ENCODE measurements at regions not wholly inside any gene's neighbourhood (a gene's known extent, or its start where the extent isn't known, plus 50 kb on each side); places are given as distances from the start of the nearest gene placed in this dataset.
"Not testable (repeated sequence)": the region's sequence is repeated elsewhere in the genome, so short reads cannot be mapped to it uniquely, and the experiment has no call there.

DNA sequence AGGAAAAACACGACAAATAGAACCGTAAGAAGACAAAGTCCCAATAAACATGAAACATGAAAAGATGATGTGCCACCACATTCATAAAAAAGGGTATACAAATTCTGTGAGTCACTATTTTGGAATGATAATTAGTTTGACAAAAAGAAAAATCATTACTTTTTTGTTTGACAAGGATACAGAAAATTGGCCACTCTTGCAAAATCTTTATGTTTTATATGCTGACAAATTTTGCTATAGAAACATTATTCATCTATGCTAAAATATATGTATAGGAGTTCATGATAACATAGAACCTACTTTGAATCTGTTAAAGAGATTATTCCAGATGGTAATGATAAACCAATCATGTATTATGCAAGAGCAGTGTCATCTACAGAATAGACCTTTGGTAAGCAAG lies 1201.0 kb downstream of the FSCB start:
- DNase-seq (no peak), ATAC-seq (no peak)
- intact Hi-C loops (cut with DNase I) = no loop called here

DNA sequence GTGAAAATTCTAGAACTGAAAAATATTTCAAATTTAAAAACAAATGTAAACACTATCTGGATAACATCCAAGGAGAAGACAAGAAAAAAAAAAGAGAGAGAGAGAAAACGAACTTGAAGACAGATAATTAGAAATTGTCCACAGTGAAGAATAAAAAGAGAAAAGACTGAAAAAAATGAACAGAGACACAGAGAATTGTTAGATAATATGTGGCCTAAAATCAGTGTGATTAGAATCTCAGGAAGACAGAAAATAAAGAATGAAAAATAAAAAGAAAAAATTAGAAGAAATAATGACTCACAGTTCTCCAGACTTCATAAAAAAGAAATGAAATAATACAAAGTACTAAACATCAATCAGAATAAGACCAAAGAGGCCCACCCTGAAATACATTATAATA lies 1209.3 kb downstream of the FSCB start:
- DNase-seq = no peak
- no peak for ATAC-seq
- intact Hi-C loops (cut with DNase I) = no loop called here

DNA sequence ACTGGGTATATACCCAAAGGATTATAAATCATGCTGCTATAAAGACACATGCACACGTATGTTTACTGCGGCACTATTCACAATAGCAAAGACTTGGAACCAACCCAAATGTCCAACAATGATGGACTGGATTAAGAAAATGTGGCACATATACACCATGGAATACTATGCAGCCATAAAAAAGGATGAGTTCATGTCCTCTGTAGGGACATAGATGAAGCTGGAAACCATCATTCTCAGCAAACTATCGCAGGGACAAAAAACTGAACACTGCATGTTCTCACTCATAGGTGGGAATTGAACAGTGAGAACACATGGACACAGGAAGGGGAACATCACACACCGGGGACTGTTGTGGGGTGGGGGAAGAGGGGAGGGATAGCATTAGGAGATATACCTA lies 1211.0 kb downstream of the FSCB start:
- ATAC-seq; intact Hi-C loops (cut with DNase I); DNase-seq: not testable (repeated sequence)

DNA sequence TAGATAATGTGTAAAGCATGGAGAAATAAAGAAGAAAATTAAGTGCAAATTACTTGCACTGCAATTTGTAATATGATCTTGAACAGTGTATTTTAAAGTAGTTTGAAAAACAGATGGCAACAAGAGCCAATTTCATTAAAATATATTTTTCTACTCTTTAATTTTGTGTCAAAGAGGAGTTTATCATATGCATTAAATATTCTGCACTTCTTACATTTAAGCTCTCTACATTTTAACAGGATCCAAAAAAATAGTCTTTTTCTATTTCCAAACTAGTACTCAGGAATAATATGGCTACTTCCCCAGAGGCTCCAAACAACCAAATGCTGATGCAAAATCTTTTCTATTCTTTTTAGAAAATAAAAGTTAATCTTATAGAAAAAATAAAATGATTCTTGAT lies 1221.5 kb downstream of the FSCB start:
- DNase-seq (no peak), ATAC-seq (no peak)
- intact Hi-C loops (cut with DNase I) = no loop called here

GRCh38 chr14:43260056-43260455 lies 1247.0 kb downstream of the FSCB start:
- no peak for ATAC-seq
- DNase-seq = no peak
- intact Hi-C loops (cut with DNase I) = no loop called here

GRCh38 chr14:43258396-43258795 lies 1248.7 kb downstream of the FSCB start:
- ATAC-seq (no peak), DNase-seq (no peak)
- intact Hi-C loops (cut with DNase I) = no loop called here

DNA sequence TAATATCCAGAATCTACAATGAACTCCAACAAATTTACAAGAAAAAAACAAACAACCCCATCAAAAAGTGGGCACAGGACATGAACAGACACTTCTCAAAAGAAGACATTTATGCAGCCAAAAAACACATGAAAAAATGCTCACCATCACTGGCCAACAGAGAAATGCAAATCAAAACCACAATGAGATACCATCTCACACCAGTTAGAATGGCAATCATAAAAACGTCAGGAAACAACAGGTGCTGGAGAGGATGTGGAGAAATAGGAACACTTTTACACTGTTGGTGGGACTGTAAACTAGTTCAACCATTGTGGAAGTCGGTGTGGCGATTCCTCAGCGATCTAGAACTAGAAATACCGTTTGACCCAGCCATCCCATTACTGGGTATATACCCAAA lies 1250.1 kb downstream of the FSCB start:
- intact Hi-C loops (cut with DNase I); DNase-seq; ATAC-seq: not testable (repeated sequence)

DNA sequence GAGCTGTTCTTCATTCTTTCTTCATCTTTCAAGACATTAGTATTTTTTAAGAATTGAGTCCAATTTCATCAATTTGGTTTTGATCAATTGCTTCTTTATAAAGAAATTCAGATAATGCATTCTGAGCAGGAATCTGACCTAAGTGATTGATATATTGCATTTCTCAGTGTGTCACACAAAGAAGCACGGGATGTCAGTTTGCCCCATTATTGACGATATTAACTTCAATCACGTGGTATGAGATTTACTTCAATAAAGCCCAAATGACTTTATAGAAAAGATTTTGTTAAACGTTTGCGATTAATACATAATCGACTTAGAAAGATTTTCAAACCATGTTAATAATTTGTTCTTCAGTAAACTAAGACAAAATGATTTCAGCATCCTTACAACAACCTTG lies 1254.2 kb downstream of the FSCB start:
- intact Hi-C loops (cut with DNase I) = no loop called here
- DNase-seq (no peak), ATAC-seq (no peak)

GRCh38 chr14:43249591-43249990 lies 1257.5 kb downstream of the FSCB start:
- no peak for ATAC-seq
- no peak for DNase-seq
- intact Hi-C loops (cut with DNase I) = no loop called here

DNA sequence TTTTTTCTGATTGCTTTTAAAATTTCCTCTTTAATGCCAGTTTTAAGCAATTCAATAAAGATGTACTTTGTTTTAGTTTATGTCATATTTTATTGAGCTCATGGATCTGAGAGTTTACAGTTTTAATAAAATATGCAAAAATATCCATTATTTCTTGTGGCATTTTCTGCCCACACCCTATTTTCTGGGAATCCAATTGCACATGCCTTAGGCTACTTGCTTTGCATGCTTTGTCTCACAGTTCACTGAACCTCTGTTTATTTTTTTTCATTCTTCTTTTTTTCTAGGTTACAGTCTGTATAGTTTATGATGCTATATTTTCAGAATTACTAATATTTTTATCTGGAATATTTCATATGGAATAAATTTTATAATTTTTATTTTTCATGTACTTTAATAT lies 1258.0 kb downstream of the FSCB start:
- no peak for ATAC-seq
- DNase-seq = no peak
- intact Hi-C loops (cut with DNase I) = no loop called here

DNA sequence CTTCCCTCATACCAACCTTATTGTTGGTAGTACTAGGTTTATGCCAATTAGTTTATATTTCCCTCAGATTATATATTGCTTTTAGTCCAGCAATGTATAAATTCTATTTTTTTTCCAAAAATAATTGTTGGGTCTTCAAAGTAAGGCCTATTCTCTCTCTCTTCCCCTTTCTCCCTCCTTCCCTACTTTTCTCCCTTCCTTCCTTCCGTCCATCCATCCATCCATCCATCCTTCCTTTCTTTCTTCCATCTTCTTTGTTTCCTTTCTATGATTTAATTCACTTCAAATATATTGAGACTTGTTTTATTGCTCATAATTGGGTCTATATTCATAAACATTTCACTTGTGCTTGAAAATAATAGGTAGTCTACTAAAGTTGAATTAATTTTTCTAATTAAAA lies 1259.2 kb downstream of the FSCB start:
- intact Hi-C loops (cut with DNase I) = no loop called here
- ATAC-seq = no peak
- DNase-seq = no peak

DNA sequence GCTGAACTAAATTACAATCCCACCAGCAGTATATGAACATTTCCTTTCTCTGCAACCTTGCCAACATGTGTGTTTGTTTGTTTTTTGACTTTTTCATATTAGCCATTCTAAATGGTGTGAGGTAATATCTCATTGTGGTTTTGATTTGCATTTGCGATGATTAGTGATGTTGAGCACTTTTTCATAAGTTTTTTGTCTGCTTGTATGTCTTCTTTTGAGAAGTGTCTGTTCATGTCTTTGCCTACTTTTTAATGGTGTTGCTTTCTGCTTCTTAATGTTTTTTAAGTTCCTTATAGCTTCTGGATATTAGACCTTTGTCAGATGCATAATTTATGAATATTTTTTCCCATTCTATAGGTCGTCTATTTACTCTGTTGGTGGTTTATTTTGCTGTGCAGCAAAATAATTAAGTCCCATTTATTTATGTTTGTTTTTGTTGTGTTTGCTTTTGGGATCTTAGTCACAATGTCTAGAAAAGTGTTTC lies 1262.9 kb downstream of the FSCB start:
- ATAC-seq (no peak), DNase-seq (no peak)
- intact Hi-C loops (cut with DNase I) = no loop called here

- intact Hi-C loops (cut with DNase I) = no loop called here
- DNase-seq = no peak
Measured at GRCh38 chr14:43243168-43243567, 1263.9 kb downstream of the FSCB start.

DNA sequence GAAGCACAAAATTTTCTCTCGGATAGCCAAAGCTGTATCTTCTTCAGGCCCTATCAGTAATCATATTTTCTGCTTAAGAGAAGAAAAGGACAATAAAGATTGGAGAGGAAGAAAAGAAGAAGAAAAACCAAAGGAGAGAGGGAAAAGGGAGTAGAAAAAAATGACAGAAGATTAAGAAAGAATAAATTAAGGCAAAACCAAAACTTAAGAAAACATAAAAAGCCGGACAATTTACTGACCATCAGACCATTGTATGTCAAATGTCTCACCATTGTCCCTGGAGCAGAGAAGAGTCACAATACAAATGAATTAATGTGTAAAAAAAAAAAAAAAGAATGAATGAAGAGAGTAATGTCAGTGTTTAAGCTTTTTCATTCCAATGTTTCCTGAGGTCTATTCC lies 1274.8 kb downstream of the FSCB start:
- intact Hi-C loops (cut with DNase I) = no loop called here
- no peak for DNase-seq
- no peak for ATAC-seq

More at GRCh38 chr14:43243168-43243567, 1263.9 kb downstream of the FSCB start:
- ATAC-seq = no peak

DNA sequence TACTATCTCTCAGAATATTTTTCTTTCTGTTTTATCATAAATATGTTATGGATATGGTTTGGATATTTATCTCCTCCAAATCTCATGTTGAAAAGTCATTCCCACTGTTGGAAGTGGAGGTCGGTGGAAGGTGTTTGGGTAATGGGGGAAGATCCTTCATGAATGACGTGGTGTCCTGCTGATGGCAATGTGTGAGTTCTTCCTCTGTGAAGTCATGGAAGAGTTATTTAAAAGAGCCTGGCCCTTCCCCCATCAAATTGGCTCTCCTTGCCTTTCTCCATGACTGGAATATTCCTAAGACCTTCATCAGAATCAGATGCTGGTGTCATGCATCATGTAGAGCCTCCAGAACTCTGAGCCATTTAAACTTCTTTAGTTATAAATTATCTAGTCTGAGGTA lies 1291.6 kb downstream of the FSCB start:
- DNase-seq (no peak), ATAC-seq (no peak)
- intact Hi-C loops (cut with DNase I) = no loop called here

DNA sequence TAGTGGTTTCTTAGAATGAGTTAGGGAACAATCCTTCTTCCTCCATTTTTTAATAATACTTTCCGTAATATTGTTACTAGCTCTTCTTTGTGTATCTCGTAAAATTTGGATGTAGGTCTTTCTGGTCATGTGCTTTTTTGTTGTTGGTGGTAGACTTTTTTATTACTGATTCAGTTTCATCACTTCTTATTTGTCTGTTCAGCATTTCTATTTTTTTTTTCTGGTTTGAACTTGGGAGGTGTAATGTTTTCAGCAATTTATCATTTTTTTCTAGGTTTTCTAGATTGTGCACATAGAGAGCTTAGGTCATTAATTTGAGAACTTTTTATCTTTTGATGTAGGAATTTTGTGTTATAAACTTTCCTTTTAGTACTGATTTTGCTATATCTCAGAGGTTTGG lies 1299.9 kb downstream of the FSCB start:
- ATAC-seq = no peak
- intact Hi-C loops (cut with DNase I) = no loop called here

DNA sequence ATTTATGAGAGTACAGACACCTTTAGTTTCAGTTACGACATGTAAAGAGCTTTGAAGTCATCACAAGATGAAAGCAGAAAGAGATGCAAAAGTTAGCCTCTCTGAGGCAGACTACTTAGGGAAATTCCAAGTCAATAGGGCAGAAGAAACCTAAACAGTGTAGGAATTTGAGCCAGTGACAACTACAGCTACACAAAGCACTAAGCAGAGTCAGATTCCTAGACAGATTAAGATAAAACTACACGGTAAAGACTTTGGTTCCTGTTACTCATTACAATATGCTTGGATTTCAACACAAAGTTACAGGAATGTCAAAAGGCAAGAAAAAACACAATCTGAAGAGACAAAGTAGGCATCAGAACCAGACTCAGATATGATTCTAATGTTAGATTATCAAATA lies 1302.3 kb downstream of the FSCB start:
- ATAC-seq = no peak
- DNase-seq = no peak
- intact Hi-C loops (cut with DNase I) = no loop called here

More for the DNA sequence above, 1299.9 kb downstream of the FSCB start:
- DNase-seq = no peak

DNA sequence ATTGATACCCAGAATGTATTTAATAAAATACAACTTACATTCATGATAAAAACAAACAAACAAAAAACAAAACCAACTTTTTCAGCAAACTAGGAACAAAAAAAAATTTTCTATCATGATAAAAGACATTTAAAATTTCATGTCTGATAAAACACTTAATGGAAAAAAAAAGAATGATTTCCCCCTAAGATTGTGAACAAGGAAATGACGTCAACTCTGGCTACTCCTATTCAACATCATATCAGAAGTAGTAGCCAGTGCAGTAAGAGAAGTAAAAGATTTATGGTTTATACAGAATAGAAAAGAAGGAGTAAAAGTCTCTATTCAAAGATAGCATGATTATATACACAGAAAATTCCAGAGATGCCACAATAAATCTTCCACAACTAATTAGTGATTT lies 1306.6 kb downstream of the FSCB start:
- ATAC-seq = no peak
- intact Hi-C loops (cut with DNase I) = no loop called here
- DNase-seq = no peak

DNA sequence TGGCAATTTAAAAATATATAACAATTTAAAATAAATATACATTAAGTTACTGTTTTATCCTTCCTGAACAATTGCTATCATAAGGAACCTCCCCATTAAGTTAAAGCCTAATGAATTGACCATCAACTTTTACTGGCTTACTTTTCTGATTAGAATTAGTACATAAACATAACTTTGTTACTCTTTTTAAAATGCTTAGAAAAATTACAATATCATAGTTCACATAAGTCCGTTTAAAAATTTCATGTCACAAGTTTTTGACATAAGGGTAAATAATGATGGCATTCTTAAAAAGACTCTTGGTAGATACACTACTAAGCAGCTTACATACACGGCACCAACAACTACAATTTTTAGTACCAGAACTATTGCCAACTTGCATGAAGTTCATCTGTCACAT lies 1308.6 kb downstream of the FSCB start:
- DNase-seq (no peak), ATAC-seq (no peak)
- intact Hi-C loops (cut with DNase I) = no loop called here

- ATAC-seq (no peak), DNase-seq (no peak)
- intact Hi-C loops (cut with DNase I) = no loop called here
Measured at GRCh38 chr14:43184540-43184939, 1322.5 kb downstream of the FSCB start.

DNA sequence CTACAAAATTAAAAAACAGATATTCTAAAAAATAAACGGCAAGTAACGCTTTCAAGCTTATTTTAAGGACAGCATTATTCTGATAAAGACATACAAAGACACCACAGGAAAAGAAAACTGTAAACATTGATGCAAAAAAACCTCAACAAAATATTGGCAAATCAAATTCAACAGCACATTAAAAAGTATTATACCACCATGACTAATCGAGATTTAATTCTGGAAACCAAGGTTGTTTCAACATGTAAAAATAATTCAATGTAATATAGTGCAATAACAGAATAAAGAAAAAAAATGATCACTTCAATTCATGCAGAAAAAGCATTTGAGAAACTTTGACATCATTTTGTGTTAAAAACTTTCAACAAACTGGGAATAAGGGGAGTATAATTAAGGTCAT lies 1323.2 kb downstream of the FSCB start:
- intact Hi-C loops (cut with DNase I) = no loop called here
- no peak for DNase-seq
- ATAC-seq = no peak

DNA sequence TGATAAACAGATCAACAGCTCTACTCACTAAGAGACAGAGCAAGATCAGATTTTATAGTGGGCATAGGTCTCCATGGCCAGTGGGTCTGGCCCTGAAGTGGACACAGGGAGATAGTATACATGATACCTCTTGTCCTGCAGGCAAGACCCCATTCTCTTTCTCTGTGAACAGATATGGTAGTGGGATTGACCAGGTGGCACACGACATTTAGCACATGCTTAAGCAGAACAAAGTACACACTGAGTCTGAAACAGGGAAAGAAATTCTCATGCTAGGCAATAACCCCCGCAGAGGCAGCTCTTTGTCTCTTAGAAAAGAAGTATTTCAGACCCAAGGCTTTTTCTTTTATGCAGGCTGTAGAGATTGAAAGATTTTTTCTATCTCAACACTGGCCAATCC lies 1331.2 kb downstream of the FSCB start:
- intact Hi-C loops (cut with DNase I) = no loop called here
- ATAC-seq = no peak
- DNase-seq = no peak

Measured in left cardiac atrium (tissue), 4 donors.